ENCODE measurements at regions not wholly inside any gene's neighbourhood (a gene's known extent, or its start where the extent isn't known, plus 50 kb on each side); places are given as distances from the start of the nearest gene placed in this dataset.
"Not testable (repeated sequence)": the region's sequence is repeated elsewhere in the genome, so short reads cannot be mapped to it uniquely, and the experiment has no call there.

DNA sequence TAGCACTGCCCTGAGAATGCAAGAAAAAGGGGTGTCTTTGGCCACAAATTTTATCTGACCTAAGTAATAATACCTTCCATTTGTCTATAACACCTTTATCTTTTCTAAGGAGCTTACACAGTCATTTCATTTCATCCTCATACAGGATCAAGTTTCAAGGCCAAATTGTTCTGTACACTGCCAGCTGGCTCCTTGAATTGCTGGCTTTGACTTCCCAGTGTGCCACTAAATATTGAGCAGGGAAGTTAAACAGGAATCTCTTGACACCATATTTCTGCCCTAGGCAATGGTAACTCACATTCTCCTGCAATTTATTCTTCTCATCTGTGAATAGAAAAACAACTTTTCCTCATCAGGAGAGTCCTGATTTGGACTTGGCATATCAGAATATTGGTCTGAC, 195.1 kb upstream of the LRP1B start:
- no peak for DNase-seq (ENCODE audit: low read depth)

DNA sequence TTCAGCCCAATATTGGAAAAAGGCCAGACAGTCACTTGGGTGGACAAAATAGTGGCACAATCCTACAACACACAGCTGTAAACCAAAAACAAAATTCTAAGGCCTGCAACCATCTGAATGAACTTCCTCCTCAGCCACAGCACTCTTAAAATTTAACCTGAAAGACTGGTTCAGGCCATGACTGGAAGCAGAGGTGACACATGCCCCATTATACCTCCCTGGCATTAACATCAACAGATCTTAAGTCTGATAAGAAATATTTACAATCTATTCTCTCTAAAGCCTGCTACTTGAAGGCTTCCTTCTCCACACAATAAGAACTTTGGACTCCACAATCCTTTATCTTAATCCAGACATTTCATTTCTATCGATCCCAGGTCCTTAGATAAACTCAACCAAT, 192.4 kb upstream of the LRP1B start:
- no peak for DNase-seq (ENCODE audit: low read depth)

DNA sequence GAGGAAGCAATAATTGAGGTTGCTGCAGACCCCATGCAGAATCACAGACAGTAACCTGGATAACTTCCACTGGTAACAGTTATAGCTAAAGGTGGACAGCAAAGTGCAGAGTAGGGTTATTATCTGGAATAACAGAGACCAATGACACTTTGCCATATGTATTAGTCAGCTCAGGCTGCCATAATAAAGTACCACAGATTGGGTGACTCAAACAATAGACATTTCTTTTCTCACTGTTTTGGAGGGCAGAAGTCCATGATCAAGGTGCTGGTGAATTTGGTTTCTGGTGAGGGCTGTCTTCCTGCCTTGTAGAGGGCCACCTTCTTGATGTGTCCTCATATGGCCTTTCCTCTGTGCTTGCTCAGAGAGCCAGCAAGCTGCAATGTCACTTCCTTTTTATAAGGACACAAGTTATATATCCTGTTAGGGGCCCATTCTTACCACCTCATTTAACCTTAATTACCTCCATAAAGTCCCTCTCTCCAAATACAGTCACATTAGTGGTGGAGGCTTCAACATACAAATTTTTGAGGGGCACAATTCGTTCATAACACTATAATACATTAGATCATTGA, 191.0 kb upstream of the LRP1B start:
- DNase-seq (ENCODE audit: low read depth), result no peak

DNA sequence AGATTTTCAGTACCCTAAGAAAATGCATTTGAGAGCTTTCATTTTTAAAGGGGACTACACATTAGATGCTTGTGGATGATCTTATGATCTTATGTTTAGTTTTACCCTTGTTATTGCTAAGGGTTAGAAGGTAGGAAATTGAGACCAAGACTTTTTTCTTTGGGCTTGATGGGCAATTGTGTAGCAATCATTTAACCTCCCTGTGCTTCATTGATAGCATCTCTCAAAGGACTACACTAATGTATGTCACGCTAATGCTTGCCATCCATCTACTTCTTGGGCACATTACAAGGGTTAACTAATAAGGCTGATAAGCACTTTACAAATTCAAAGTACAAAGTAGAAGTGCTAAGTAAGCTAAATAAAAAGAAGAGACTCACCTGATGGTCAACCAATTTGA, 189.3 kb upstream of the LRP1B start:
- no peak for DNase-seq (ENCODE audit: low read depth)

DNA sequence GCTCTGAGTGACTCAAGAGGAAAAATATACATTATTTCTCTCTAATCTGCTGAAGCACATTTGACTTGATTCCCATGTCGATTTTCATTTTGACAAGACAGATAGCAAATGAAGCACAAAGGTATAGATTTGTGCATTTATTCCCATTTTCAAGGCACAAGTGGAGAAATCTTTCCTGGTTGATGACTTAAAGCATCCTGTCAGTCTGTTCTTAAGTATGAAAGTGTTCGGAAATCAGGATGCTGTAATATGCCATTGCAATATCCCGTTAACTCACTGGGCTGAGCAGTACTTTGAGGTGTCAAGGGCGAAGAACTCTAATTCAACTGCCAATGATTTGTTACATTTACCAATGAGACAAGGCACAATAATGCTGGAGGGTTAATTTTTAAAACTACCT, 185.2 kb upstream of the LRP1B start:
- DNase-seq (ENCODE audit: low read depth), result no peak

DNA sequence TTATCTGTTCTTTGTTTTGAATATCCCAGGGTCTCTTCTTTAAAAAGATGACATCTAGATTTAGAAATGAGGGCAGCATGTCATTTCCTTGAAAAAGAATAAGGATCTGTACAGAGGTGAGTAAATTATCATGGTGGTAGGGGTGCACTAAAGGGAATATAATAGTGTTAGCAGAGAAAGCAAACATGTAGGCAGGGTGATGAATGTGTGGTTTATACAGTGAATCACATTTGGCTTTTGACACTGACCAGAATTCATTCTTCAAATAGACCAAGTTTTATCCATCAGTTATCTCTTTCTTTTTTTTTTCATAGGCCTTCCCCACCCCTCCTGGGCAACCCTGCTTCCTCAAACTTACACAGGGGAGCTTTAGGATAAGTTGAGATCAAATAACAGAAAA, 184.5 kb upstream of the LRP1B start:
- DNase-seq (ENCODE audit: low read depth), result no peak

DNA sequence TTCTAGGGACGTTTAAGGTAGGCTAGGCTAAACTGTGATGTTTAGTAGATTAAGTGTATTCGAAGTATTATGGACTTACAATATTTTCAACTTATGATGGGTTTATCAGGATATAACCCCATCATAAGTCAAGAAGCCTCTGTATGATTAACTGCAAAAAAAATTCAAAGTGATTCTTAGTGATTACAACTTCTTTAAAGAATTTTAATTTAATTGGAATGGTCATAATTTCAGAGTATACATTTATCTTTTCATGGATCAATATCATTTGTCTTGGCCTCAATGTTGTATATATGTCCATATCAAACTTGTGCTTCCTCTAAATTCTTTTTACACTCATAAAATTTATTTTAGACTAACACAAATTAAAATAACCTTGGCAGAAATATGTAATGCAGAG, 183.3 kb upstream of the LRP1B start:
- DNase-seq (ENCODE audit: low read depth), result no peak

DNA sequence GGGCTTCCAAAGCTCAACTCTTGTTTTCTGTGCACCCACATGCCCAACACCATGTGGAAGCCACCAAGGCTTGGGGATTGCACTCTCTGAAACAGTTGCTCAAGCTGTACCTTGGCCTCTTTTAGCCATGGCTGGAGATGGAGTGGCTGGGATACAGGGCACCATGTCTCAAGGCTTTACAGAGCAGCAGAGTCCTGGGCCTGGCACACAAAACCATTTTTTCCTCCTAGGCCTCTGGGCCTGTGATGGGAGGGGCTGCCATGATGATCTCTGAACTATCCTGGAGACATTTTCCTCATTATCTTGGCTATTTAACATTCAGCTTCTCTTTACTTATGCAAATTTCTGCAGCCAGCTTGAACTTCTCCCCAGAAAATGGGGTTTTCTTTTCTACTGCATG, 179.7 kb upstream of the LRP1B start:
- no peak for DNase-seq (ENCODE audit: low read depth)

DNA sequence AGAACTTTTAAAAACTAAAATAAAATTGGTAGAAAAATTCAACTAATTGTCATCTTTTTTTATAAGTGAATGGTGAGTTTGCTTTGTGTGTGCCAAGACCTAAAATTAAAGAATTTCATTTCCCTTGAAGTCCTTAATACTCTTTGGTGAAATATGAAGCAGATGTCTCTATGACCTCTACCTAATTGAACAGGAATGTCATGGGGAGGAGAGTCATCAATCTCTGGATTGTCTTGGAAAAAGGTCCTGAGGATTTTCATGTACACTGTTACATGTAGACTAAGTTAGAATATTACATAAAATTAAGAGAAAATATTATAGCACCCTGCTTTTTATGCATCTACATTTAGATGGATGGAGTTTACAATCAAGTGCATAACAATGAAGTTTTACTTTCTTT, 177.9 kb upstream of the LRP1B start:
- DNase-seq (ENCODE audit: low read depth), result no peak

DNA sequence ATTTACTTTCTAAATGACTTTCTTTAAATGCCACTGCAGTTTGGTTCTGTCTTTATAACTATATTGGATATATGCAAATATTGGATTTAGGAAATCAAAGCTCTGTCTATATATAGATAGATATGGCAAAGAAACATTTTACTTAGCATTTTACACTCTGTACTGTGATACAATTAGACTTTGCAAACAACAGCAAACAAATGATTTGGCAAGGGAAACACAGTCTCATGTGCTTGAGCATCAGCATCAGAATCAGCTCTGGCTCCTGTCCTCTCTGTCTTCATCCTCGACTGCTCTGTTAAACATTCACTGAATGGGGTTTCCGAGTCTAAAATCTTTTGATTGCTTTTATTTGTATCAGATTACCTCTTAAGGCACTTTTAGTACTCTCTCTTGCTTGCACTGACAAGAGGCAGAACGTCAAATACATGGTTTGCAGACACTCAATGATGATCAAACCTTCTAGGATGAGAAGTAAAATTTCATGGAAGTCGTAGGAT, 176.8 kb upstream of the LRP1B start:
- DNase-seq (ENCODE audit: low read depth), result no peak

DNA sequence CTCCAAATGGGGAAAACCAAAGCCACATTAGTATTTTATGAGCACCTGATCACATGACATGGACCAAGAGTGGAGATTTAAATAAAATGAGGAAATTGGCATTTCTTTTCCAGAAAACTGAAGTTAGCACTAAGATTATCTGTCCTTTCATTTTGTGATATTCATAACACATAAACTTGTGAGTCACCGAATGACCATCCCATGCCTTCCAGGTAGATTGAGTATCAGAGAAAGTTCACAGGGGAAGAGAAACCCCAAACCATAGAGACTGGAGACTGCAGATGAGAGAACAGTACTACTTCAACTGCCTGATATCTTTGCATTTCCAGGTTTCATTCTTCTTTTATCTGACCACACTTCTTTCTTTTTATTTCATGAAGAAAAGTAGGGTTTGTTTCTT, 176.3 kb upstream of the LRP1B start:
- DNase-seq (ENCODE audit: low read depth), result no peak

DNA sequence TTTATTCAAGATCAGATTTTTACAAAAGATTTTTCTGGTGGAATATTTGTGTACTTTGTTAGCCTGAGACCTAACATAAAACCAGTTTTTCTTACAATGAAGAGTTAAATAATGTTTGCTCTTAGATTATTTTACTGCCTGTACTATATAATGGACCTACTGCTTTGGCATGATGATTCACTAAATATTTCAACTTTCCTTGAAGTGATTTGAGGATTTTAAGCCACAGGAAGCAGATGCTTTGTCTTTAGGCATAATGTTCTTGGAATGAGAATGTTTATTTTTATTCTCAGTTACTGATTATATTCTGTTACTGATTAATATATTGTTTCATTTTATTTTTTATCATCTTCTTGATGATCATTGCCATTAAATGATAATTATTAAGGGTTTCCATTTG, 175.3 kb upstream of the LRP1B start:
- no peak for DNase-seq (ENCODE audit: low read depth)

DNA sequence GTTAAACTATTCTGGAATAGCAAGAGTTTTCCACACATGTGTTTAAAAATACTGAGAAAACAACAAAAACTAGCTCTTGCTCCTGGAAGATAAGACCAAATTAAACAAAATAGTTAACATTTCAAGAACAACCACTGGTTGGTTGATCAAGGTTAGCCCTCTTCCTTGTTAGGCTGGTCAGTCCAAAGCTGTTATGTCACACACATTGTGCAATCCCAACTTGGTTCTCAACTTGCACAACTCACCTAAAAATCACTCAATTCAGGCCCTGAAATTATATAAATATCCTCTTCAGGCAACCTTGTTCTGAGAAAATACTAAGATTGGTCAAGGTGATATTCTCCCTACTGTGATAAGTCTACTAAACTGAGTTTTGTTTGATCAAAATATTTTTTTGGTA, 169.7 kb upstream of the LRP1B start:
- no peak for DNase-seq (ENCODE audit: low read depth)

DNA sequence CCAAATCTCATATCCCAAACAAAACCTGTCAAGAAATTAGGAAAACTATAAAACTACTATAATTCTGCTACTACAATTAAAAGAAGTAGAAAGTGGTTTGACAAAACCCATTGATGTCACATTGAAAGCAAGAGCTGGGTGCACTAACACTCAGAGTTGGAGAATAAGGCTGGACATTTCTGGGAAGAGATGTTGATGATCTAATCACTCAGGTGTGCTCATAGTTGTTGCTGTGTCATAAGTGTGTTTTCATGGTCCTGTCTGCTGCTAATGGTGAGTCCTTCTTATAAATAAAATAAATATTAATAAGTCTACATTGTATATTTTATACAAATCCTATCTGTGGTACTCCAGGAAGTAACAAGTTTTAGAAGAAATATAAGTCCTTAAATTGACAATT, 168.2 kb upstream of the LRP1B start:
- DNase-seq (ENCODE audit: low read depth), result no peak

DNA sequence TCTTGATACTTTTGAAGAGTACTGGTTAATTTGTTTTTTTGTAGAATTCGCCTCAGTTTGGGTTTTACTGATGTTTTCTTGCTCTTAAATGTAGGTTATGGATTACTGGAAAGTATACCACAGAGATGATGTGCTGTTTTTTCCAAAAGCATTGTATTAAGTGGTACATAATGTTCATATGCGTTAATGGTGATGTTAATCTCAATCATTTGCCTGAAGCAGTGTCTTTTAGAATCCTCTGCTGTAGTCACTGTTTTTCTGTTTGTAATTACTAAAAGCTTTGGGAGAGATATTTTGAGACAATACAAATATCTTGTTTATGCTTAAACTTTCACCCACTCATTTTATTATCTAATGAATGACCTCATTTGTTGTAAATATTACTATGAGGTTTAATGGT, 163.4 kb upstream of the LRP1B start:
- no peak for DNase-seq (ENCODE audit: low read depth)

DNA sequence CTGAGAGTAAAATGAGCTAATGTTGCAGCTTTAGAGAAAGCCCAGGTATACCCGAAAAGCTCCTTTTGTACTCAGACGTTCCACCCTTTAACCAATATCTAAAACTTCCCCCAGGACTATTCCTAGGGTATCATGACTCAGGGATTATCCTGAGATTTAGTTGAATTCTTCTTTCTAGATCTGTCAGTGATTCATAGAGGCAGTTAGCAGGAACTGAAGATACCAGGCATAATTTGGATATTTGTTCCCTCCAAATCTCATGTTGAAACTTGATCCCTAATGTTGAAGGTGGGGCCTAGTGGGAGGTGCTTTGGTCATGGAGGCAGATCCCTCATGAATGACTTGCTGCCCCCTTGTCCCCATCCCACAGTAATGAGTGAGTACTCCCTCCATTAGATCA, 161.2 kb upstream of the LRP1B start:
- no peak for DNase-seq (ENCODE audit: low read depth)

DNA sequence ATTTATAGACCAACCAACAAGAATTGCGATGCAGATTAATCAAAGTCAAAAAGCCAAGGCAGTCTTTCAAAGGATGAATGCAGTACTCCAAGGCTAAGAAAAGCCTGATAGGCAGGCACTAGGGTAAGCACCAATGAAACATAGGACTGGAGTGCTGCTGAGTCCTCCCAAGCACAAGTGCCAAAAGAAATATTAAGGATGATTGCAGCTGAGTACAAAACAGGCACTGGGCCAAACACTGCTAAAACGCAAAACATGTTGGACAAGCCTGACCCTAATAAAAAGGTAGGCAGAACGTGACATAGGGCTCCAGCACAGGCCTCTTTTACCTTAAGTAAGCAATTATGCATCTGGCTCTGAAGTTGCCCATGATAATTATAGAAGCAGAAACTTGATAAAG, 160.1 kb upstream of the LRP1B start:
- no peak for DNase-seq (ENCODE audit: low read depth)

DNA sequence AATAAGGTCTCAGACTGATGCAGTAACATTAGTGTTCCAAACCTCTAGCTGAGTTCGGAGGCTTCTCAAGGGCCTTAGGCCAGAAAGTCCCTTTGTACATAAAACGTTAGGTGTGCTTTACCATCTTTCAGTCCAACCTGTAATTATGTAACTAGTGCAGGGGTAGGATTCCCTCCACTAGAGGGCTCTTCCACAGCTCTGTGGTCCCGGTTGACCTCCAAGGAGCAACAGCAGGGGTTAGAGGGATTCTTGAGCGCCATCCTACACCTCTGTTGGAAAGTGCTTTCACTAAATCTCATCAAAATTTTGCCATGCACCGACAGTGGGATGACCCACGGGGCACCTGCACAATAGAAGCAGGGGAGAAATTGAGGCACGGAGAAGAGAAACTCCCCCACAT, 155.8 kb upstream of the LRP1B start:
- DNase-seq (ENCODE audit: low read depth), result no peak

DNA sequence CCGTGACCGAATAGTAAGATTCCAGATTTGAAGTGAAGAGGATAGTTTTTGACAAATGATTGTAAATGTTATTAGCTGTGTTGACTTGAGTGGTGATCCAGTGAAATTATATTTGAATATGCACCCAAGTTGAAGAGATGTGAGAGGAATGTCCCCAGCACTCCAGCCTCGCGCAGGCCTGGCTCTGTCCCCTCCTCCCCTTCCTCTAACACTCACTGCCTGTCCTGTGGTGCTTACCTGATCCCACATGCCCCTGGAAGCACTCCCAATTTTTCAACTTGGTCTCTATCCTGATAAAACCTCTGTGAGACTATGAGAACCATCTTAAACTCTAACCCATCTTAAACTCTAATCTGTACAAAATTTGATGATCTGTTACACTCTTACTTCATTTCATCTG, 154.7 kb upstream of the LRP1B start:
- no peak for DNase-seq (ENCODE audit: low read depth)

DNA sequence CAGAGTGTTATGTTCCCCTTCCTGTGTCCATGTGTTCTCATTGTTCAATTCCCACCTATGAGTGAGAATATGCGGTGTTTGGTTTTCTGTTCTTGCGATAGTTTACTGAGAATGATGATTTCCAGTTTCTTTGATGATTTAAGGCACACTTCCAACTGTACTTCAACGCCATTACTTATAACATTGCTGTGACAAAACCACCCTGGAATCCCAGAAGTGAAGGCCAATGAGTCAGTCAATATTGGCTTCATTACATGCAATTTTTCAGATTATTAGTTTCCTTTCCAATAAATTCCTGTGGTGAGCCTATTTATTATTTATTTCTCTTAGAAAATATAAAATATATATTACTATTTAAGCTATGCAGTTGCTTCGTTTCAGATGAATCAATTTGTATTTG, 153.5 kb upstream of the LRP1B start:
- not testable (repeated sequence) for DNase-seq (ENCODE audit: low read depth)

DNA sequence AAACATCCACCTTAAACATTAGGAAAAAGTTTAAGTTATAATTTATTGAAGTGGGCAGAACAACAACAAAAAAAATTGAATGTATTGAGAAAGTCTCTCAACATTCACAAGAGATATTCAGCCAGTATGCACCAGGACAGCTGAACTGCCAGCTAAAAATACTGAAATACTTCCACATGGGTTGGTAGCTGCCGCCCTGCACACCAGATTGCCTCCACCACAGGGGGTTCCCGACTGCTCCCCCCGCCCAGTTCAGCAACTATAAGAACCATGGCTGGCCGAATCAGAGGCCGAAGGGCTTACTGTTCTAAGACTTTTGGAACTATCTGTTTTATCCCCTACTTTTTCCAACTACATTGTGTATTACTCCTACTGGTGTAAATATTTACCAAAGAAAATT, 150.0 kb upstream of the LRP1B start:
- DNase-seq (ENCODE audit: low read depth), result no peak

DNA sequence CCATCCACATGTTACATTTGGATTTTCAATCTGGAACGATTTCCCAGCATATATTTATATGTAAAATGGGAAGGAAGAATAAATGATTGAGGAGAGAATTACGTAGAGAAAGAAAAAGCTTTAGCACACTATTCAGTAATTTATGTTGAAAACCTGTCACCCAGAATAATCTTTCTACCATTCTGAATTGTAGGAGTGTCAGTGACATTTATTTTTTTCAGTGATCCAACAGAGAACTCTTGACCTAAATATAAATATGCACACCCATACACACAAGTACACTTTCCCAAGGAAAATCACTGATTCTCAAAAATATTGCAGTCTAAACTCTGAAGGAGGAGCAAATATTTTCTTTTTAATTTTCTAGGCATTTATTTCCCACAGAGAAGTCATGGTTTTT, 140.2 kb upstream of the LRP1B start:
- no peak for DNase-seq (ENCODE audit: low read depth)

DNA sequence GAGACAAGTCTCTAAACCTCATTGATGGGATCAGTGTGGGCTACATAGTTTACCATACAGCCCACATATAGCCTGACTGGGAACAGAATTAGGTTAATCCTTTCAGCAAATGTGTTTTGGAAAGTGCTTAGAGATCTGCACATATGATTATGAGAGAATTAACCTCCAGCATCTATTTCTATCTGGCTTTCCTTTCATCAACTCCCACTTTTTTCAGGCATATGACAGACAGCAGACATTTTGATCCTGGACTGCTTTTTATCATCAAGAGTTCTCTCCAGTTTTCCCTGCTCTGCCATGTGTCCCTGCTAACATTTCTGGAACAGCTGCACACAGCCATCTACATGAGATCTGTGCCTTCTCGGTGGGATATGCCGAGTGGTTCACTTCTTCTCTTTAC, 139.5 kb upstream of the LRP1B start:
- no peak for DNase-seq (ENCODE audit: low read depth)

DNA sequence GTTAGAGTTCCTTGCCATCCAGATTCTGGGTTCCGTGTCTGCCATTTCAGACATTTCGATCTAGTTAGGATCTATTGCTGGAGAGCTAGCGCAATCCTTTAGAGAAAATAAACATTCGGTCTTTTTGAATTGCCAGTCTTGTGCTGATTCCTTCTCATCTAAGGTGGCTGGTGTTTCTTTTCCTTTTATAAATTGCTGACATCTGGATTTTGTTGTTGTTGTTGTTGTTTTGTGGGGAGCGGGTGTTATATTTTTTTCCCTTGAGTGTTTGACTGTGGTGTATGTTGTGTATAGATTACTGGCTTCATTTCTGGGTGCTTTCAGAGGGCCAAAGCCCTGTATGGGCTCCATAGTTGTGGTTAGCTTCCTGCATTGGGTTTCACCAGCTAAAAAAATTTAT, 128.5 kb upstream of the LRP1B start:
- no peak for DNase-seq (ENCODE audit: low read depth)

DNA sequence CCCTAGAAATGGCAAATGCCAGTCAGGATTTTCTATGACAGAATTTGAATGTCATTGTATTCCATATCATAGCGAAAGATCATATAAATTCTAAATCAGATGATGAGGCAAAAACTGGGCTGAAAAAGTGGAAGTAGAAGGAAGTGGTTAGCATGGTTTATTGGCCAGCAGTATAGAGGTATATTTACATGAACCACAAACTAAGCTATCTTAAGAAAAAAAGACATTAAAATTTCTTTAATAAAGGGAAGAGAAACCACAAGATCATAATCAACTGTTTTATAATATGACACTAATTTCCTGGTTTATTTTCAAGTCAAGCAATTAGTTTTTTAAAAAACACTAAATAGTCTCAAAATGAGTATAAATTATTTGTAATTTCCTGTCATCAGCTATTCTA, 123.2 kb upstream of the LRP1B start:
- no peak for DNase-seq (ENCODE audit: low read depth)
